ENCODE measurements at regions not wholly inside any gene's neighbourhood (a gene's known extent, or its start where the extent isn't known, plus 50 kb on each side); places are given as distances from the start of the nearest gene placed in this dataset.
A peak's percentile ranks its signal among the peaks of the same experiment; 100 is the strongest.

GRCh38 chr3:72260588-72260910, 475.6 kb upstream of the PROK2 start:
- Histone ChIP-seq H3K4me1 (peaks cover 14 to 29% (median 22%) of the 10 kb centered on the region in 4 donors), H3K27me3 (no peaks in the 10 kb centered on the region), H3K27ac (no peak overlapping the region), H3K9me3 (no peaks in the 10 kb centered on the region), H3K36me3 (no peaks in the 10 kb centered on the region), H3K4me3 (no peak overlapping the region)
- no peak for ATAC-seq (ENCODE audit: low FRiP score in 2 of 2)
- WGBS, 2 donors = 81 to 90% methylated on average over 5 of the region's 5 CpGs
- TF ChIP-seq CTCF (IDR thresholded peaks at IDR 0.05) (no peak), POLR2A (IDR thresholded peaks at IDR 0.05) (no peak), POLR2AphosphoS5 (IDR thresholded peaks at IDR 0.05) (no peak), EP300 (IDR thresholded peaks at IDR 0.05) (no peak)
- DNase-seq = no peak

GRCh38 chr3:72259755-72260587, 475.0 kb upstream of the PROK2 start:
- H3K36me3 ChIP-seq = no peaks in the 10 kb centered on the region
- H3K4me3 ChIP-seq = no peak overlapping the region
- no peak for ATAC-seq (ENCODE audit: low FRiP score in 2 of 2)
- no peaks in the 10 kb centered on the region for H3K27me3 ChIP-seq
- TF ChIP-seq EP300 (IDR thresholded peaks at IDR 0.05) = no peak
- no peak for TF ChIP-seq POLR2AphosphoS5 (IDR thresholded peaks at IDR 0.05)
- TF ChIP-seq CTCF (IDR thresholded peaks at IDR 0.05) = no peak
- no peak overlapping the region for H3K27ac ChIP-seq
- H3K9me3 ChIP-seq = no peaks in the 10 kb centered on the region
- no peak for DNase-seq
- WGBS, 2 donors = 93 to 97% methylated on average over 7 of the region's 7 CpGs
- peaks cover 18 to 34% (median 27%) of the 10 kb centered on the region in 4 donors for H3K4me1 ChIP-seq

GRCh38 chr3:72258361-72259141, 473.6 kb upstream of the PROK2 start:
- Histone ChIP-seq H3K27me3 (no peaks in the 10 kb centered on the region), H3K36me3 (no peaks in the 10 kb centered on the region), H3K4me1 (peaks cover 18 to 36% (median 27%) of the 10 kb centered on the region in 4 donors), H3K9me3 (no peaks in the 10 kb centered on the region), H3K4me3 (no peak overlapping the region), H3K27ac (peak overlapping the region in 2 of 4 donors; percentile 35 to 42)
- no peak for DNase-seq
- ATAC-seq (ENCODE audit: low FRiP score in 2 of 2) = no peak
- no peak for TF ChIP-seq POLR2AphosphoS5 (IDR thresholded peaks at IDR 0.05)
- 32 to 35% methylated on average over 15 to 16 of the region's 17 CpGs for WGBS, 2 donors

- H3K4me1 ChIP-seq = peaks cover 14 to 36% (median 27%) of the 10 kb centered on the region in 4 donors
- 100% methylated on average over 2 of the region's 2 CpGs for WGBS, 2 donors
- no peaks in the 10 kb centered on the region for H3K36me3 ChIP-seq
- no peaks in the 10 kb centered on the region for H3K9me3 ChIP-seq
- H3K27me3 ChIP-seq = no peaks in the 10 kb centered on the region
- peak overlapping the region in 1 of 4 donors; percentile 42 for H3K27ac ChIP-seq
- H3K4me3 ChIP-seq = no peak overlapping the region
- TF ChIP-seq EP300 (IDR thresholded peaks at IDR 0.05) (no peak), POLR2AphosphoS5 (IDR thresholded peaks at IDR 0.05) (no peak), POLR2A (IDR thresholded peaks at IDR 0.05) (no peak), CTCF (IDR thresholded peaks at IDR 0.05) (no peak)
- DNase-seq (no peak), ATAC-seq (ENCODE audit: low FRiP score in 2 of 2) (no peak)
These were observed 472.8 kb upstream of the PROK2 start for GRCh38 chr3:72257738-72258137.

- no peaks in the 10 kb centered on the region for H3K27me3 ChIP-seq
- ATAC-seq (ENCODE audit: low FRiP score in 2 of 2) = no peak
- peaks cover 14 to 34% (median 27%) of the 10 kb centered on the region in 4 donors for H3K4me1 ChIP-seq
- H3K27ac ChIP-seq = no peak overlapping the region
- no peak for TF ChIP-seq CTCF (IDR thresholded peaks at IDR 0.05)
- TF ChIP-seq EP300 (IDR thresholded peaks at IDR 0.05) = no peak
- TF ChIP-seq POLR2AphosphoS5 (IDR thresholded peaks at IDR 0.05) = no peak
- no peak for TF ChIP-seq POLR2A (IDR thresholded peaks at IDR 0.05)
- H3K4me3 ChIP-seq = no peak overlapping the region
- no peak for DNase-seq
- 83 to 95% methylated on average over 4 of the region's 4 CpGs for WGBS, 2 donors
- H3K9me3 ChIP-seq = no peaks in the 10 kb centered on the region
- H3K36me3 ChIP-seq = no peaks in the 10 kb centered on the region
These were observed 472.3 kb upstream of the PROK2 start for GRCh38 chr3:72257203-72257602.
